Progenitor cell of endocrine pancreas (in vitro differentiated cells): ENCODE measurements at regions not wholly inside any gene's neighbourhood (a gene's known extent, or its start where the extent isn't known, plus 50 kb on each side); places are given as distances from the start of the nearest gene placed in this dataset.

Source experiments
- DNase-seq: peaks from one replicate; pipeline ENCODE4 v3.0.0; 2021; ENCODE audit warnings: low spot score; ENCODE audit not compliant: unreplicated experiment
- H3K27ac Mint-ChIP-seq: 2 replicates; pipeline ENCODE4 v1.8.0; 2021; ENCODE audit warnings: mild to moderate bottlenecking, moderate library complexity, mixed read lengths
- H3K27me3 Mint-ChIP-seq: 2 replicates; pipeline ENCODE4 v1.8.0; 2021; ENCODE audit warnings: mixed read lengths
- H3K36me3 Mint-ChIP-seq: 2 replicates; pipeline ENCODE4 v1.8.0; 2022; ENCODE audit warnings: mixed read lengths; ENCODE audit not compliant: insufficient read depth
- H3K4me1 Mint-ChIP-seq: 2 replicates; pipeline ENCODE4 v1.8.0; 2021; ENCODE audit warnings: low read depth, mixed read lengths
- H3K4me3 Mint-ChIP-seq: 2 replicates; pipeline ENCODE4 v1.8.0; 2021; ENCODE audit warnings: low read depth, mild to moderate bottlenecking, moderate library complexity, mixed read lengths
- H3K9me3 Mint-ChIP-seq: 2 replicates; pipeline ENCODE4 v1.8.0; 2021; ENCODE audit warnings: low read depth, mixed read lengths
- CTCF ChIP-seq: fragments of 200-600 bp; sonication (generic); IDR thresholded peaks from one replicate; pipeline ENCODE4 v1.5.0; 2021; ENCODE audit warnings: antibody characterized with exemption, mild to moderate bottlenecking; ENCODE audit not compliant: unreplicated experiment

- H3K4me3 Mint-ChIP-seq, result no peak overlapping the region
- H3K27ac Mint-ChIP-seq, result no peak overlapping the region
- TF ChIP-seq CTCF, result no peak
These were observed 73.3 kb upstream of the RALGPS2 start for GRCh38 chr1:178651742-178652141.

GRCh38 chr1:178652506-178653490, 72.2 kb upstream of the RALGPS2 start:
- Mint-ChIP-seq H3K4me1 (peaks cover 13% of the 10 kb centered on the region), H3K4me3 (no peak overlapping the region), H3K27me3 (no peaks in the 10 kb centered on the region), H3K9me3 (no peaks in the 10 kb centered on the region), H3K36me3 (no peaks in the 10 kb centered on the region), H3K27ac (no peak overlapping the region)
- TF ChIP-seq CTCF, result no peak
- no peak for DNase-seq

More at GRCh38 chr1:178651742-178652141, 73.3 kb upstream of the RALGPS2 start:
- DNase-seq, result no peak
- H3K9me3 Mint-ChIP-seq, result no peaks in the 10 kb centered on the region
- H3K36me3 Mint-ChIP-seq, result no peaks in the 10 kb centered on the region
- H3K27me3 Mint-ChIP-seq, result peaks cover 1% of the 10 kb centered on the region
- H3K4me1 Mint-ChIP-seq, result peaks cover 13% of the 10 kb centered on the region

GRCh38 chr1:178659789-178660208, 65.2 kb upstream of the RALGPS2 start:
- no peak overlapping the region for H3K4me3 Mint-ChIP-seq

GRCh38 chr1:178660461-178660860, 64.6 kb upstream of the RALGPS2 start:
- Mint-ChIP-seq H3K9me3 (no peaks in the 10 kb centered on the region), H3K4me3 (no peak overlapping the region), H3K27ac (no peak overlapping the region), H3K27me3 (peaks cover 9% of the 10 kb centered on the region), H3K4me1 (peaks cover 4% of the 10 kb centered on the region), H3K36me3 (no peaks in the 10 kb centered on the region)
- DNase-seq, result no peak
- no peak for TF ChIP-seq CTCF

More at GRCh38 chr1:178659789-178660208, 65.2 kb upstream of the RALGPS2 start:
- no peak for DNase-seq
- Mint-ChIP-seq H3K27me3 (peaks cover 9% of the 10 kb centered on the region), H3K36me3 (no peaks in the 10 kb centered on the region), H3K4me1 (peaks cover 4% of the 10 kb centered on the region), H3K9me3 (no peaks in the 10 kb centered on the region), H3K27ac (no peak overlapping the region)
- TF ChIP-seq CTCF, result no peak

GRCh38 chr1:178664278-178664677, 60.8 kb upstream of the RALGPS2 start:
- DNase-seq, result no peak
- H3K27me3 Mint-ChIP-seq, result peaks cover 7% of the 10 kb centered on the region
- no peaks in the 10 kb centered on the region for H3K9me3 Mint-ChIP-seq
- no peaks in the 10 kb centered on the region for H3K36me3 Mint-ChIP-seq
- no peaks in the 10 kb centered on the region for H3K4me1 Mint-ChIP-seq
- H3K4me3 Mint-ChIP-seq, result no peak overlapping the region
- no peak for TF ChIP-seq CTCF
- no peak overlapping the region for H3K27ac Mint-ChIP-seq
